Stimulated activated CD8-positive, alpha-beta memory T cell treated with anti-CD3 and anti-CD28 coated beads, Interleukin-12 subunit alpha, Interleukin-12 subunit beta, amount 100 ng/mL, for 24 hours (primary cell): ENCODE measurements at regions not wholly inside any gene's neighbourhood (a gene's known extent, or its start where the extent isn't known, plus 50 kb on each side); places are given as distances from the start of the nearest gene placed in this dataset.

ENCODE experiments used
- DNase-seq: peaks from one replicate; pipeline ENCODE4 v3.0.0-alpha.2; 2020; ENCODE audit errors: extremely low read depth

DNA sequence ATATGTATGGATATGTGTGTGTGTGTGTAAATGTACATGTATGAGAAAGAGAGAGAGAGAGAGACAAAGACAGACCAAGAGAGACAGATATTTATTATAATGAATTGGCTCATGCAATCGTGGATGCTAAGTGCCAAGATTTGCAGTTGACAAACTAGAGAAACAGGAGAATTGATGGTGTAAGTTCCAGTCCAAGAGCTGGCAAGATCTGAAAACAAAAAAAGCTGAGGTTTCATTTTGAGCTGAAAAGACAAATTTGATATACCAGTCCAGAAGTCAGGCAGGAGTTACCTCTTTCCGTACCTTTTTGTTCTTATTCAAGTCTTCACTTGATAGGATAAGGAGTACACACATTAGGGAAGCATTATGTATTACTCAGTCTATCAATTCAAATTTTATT lies 157.8 kb downstream of the COPS8 start:
- no peak for DNase-seq

DNA sequence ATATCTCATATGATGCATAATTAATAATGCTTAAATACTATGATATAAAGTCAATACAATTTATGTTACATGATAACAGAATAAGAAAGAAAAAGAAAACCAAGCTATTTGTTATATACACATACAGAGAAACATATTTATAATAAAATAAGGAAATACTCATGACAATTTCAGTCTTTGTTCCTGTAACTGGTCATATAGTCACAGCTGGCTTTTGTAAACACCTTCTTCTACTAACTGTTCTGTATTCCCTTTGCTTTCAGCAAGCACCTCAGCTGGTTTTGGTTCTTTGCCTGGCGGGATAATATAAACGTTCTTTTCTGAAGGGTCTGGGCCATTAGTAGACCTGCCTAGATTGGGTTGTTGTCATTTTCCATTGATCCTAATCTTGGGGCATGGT lies 158.5 kb downstream of the COPS8 start:
- DNase-seq, result no peak

DNA sequence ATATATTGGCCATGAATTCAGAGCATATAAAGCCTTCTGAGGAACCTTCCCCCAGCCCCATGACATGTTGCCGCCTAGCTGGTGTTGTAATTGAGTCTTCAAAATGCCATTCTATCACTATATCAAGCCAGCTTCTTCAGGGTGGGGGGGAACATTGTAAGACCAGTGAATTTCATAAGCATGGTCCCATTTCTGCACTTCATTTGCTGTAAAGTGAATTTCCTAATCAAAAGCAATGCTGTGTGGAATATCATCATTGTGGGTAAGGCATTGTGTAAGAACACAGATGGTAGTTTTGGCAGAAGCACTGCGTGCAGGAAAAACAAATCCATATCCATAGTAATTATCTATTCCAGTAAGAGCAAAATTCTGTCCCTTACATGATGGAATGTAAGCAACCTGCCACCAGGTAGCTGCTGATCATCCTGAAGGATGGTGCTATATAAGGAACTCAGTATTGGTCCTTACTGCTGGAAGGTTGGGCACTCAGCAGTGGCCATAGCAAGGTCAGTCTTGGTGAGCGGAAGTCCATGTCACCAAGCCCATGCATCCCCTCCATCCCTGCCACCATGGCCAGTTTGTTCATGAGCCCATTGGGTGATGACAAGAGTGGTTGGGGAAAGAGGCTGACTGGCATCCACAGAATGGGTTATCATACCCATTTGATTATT lies 159.4 kb downstream of the COPS8 start:
- DNase-seq, result no peak

DNA sequence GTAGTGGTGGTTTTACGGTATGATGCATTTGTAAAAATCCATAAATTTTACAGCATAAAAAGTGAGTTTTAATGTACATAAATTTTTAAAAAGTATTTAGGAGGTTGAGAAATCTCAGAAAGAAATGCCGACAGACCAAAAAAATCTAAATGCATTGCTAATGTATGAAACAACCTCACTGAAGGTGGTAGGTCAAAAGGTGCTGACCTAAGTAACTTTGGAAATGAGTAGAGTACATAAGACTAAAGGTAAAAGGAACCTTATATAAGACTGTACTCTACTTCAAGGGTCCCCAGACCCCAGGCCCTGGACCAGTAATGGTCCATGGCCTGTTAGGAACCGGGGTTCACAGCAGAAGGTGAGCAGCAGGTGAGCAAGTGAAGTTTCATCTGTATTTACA lies 163.4 kb downstream of the COL6A3 start:
- no peak for DNase-seq

DNA sequence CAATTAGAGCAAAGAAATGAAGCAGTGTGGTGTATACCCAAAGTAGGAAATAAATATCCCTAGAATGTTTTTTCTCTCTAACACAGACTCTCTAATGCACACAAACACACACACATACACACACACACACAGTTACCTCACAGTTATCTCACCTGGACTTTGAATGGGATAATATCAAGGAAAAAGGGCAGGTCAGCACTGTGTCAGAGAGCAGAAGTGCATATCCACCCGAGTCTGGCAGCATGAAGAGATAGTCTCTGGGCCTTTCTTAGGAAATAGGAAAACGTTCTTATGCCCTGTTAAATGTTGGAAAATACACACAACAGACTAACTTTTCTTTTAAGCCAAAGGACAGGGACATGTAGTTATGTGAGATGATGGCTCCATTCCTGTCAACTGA lies 162.0 kb downstream of the COL6A3 start:
- DNase-seq, result no peak

DNA sequence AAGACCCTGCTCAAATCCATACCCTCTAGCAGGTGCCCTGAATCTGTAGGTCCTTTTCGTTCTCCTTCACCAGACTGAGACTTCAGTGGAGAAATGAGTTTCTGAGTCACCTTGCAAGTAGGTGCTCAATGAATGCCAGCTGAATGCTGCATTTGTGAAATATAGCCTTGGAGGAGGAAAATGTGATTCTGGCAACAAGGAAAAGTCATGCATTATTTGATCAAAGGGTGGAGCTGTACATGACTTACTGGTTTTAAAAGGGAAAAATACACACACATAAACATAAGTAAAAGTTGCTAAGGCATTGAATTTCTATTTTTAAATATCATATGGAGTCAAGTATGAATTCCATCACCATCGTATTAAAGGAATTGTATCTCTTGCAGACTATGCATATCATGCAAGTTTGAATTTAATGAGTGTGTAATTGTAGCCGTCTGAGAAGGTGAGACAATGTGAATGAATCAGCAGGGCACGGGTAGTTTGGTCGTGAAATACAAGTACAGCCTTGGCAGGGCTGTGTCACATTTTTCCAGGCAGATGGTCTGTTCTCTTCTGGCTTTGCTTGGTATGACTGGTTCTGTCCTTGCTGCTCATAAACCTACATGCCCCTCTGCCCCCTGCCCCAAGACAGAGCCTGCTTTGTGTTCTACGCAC lies 160.8 kb downstream of the COL6A3 start:
- DNase-seq, result no peak

DNA sequence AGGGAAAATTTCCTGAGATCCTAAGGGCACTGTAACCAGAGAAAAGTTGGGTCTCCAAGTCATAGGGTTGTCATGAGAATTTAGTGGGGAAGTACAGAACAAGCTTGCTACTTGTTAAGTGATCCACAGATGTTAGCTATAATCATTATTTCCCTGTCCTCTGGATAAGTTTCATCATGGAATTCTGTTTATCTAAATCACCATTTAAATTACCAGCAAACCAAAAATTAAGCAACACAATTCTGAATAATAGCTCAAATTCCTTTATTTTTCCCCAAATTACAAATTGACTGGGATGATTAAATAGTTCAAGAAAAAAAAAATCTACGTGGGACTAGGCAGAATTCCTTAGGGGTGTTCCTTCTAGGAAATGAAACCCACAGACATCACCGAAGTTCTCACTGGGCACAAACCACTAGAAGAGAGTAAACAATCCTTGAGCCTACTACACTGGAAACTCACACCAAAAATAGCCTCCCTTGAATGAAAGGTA lies 159.5 kb downstream of the COL6A3 start:
- no peak for DNase-seq

DNA sequence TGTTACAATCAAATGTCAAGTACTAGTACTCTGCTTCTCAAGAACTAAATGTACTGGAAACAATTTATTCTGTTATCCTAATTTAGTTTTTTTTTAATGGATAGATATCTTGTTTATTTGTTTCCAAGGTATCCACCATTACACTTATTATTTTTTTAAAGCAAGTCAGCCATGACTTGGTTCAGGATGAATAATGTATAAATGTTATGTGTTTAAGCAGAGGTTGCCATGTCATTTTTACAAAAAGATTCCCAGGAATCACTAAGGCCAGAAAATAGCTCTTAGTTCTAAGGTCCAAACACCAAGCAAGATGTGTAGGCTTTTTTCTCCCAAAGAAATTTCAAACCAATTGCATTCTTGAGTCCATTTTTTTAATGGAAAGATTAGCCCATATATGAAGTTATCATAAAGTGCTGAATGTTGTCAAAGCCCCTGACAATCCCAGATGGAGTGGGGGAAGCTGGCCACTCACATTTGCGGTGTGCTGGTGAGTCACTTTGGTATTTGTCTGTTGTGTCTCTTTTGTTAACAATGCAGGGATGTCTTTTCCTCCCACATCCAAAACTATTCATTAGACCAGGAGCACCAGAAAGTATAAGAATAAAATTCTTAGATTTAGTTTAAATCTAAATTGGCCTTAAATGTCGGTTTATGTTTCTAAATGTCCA lies 158.9 kb downstream of the COL6A3 start:
- DNase-seq, result no peak

DNA sequence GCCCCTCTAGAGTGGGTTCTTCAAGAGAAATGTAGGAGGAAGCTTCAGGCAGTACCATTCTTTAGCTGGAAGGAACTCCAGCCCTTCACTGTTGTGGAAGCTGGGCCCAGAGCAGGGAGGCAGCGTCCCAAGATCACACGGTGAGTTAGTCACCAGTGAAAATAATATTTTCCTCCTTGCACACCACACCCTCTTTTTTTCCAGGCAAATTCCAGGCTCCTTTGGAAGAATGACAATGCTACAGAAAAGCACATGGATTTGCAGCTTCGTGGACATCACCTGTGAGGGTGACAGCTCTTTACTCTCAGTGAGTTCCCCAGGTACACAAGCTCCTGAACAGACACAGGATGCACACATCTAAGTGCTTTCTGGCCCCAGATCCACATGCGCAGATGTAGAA lies 157.1 kb downstream of the COL6A3 start:
- no peak for DNase-seq

DNA sequence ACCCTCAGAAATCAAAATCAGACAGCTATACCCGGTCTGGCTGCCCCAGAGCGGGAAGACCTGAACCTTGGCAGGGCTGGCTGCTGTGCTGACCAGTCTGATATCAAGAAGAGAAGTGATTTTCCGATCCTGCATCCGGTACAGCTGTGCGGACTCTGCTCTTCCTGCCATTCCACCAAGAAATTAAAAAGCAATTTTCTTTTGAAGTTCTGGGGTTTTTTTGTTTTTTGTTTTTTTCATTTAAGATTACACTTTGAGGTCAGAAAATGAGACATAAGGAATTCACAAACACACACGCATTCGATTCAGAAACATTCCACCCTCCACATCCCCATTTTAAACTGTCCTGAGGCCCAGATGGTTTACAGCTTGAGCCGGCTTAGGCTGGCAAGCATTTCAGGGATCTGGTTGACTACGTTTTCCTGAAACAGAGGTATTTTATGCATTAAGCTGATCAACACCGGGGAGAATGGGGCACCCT lies 156.5 kb downstream of the COL6A3 start:
- no peak for DNase-seq

DNA sequence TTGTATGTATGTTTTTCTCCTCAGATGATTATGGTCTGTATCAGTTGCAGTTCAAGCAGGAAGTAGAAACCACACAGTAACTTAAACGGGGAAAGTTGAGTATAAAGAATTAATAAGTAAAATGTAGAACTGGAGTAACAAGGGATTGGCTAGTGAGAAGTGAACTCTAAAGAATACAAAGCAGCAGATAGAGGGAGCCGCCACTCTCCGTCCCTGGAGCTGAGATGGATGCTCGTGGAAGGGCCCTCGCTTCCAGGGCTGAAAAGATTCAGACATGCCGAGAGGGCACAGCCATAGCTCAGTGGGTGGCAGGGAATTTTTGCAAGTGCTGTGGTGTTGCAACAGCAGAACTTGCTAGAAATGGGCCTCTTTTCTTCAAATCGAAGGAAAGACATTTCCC lies 155.8 kb downstream of the COL6A3 start:
- DNase-seq, result no peak

DNA sequence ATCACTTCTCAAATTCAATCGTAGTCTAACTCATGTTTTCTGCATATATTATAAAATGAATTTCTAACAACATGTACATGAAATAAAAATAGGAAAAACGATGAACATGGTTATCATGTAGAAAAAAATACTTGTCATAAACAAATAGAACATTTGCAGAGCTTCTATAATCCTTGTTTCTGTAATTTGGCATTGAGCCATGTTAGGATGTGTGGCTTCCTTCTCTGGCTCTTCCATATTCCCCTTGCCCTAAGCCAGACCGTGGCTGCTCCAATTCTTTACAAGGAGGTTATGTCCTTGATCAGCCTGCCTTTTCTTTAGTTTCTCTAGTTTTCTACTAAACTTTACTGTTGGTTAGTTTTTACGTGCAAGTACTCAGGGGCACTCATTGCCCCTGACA lies 155.3 kb downstream of the COL6A3 start:
- no peak for DNase-seq

DNA sequence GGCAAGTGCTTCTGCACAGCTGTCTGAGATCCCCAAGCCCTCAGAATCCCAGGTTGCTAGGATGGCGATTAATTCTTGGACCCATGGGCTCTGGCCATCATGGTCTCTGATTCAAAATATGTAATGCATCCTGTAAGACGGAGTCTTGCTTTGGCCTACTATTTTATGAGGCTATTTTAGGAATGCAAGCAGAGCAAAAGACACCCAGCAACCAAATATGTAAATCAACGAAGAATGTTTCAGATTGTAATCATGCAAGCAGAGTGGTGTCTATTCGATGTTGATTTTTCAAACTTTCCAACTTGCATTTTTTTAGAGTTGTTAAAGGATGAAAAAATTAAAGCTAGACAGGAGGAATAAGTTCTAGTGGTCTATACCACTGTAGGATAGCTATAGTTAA lies 154.8 kb downstream of the COL6A3 start:
- DNase-seq, result no peak

DNA sequence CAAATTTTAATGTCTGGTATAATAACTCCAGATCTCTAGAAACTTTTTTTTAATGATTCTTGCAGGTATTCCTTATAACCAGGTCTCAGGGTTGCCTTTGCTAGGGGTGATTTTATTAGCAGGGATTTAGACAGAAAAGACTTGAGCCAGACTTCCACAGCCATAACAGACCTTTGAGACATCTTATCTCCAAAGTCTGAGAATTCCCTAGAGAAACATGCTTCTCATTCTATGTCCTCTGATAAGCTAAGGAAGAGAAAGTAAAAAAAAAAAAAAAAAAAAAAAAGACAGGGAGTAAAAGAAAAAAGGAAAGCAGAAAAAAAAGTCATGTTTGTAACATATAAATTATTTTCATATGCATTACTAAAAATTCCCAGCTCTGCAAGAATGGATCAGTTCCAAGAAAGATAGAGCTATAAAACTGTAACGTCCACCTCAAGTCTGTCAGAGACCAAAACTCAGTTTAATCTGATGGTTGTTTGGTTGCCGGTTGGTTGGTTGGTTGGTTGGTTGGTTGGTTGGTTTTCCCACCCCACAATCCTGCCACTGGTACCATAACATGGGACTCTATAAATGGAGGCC lies 153.8 kb downstream of the COL6A3 start:
- DNase-seq, result no peak

DNA sequence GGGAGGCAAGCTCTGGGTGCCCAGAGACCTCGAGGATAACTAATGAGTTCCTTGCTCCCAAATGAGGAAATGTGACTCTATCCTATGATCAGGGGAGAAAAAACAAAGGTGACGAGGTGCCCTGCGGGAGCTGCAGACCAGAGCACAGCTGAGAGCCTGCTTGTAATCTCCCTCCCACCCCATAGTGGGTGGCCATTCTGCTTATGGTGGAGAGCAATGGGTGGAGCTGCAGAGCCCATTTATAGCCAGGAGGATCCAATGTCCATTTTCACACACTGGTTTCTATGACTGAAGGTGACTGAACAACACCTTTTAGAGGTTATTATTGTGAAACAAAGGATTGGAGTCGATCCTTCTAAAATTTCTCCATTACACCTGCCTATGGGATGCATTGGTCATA lies 153.3 kb downstream of the COL6A3 start:
- no peak for DNase-seq

DNA sequence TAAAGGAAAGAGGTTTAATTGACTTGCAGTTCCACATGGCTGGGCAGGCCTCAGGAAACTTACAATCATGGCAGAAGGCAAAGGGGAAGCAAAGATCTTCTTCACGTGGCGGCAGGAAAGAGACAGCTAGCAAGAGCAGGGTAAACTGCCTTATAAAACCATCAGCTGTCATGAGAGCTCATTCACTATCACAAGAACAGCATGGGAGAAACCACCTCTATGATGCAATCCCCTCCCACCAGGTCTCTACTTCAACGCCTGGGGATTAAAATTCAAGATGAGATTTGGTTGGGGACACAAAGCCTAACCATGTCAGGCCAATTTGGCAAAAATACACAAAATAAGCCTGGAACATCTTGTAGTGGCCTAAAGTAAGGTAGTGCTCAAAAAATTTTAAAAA lies 152.6 kb downstream of the COL6A3 start:
- DNase-seq, result no peak

DNA sequence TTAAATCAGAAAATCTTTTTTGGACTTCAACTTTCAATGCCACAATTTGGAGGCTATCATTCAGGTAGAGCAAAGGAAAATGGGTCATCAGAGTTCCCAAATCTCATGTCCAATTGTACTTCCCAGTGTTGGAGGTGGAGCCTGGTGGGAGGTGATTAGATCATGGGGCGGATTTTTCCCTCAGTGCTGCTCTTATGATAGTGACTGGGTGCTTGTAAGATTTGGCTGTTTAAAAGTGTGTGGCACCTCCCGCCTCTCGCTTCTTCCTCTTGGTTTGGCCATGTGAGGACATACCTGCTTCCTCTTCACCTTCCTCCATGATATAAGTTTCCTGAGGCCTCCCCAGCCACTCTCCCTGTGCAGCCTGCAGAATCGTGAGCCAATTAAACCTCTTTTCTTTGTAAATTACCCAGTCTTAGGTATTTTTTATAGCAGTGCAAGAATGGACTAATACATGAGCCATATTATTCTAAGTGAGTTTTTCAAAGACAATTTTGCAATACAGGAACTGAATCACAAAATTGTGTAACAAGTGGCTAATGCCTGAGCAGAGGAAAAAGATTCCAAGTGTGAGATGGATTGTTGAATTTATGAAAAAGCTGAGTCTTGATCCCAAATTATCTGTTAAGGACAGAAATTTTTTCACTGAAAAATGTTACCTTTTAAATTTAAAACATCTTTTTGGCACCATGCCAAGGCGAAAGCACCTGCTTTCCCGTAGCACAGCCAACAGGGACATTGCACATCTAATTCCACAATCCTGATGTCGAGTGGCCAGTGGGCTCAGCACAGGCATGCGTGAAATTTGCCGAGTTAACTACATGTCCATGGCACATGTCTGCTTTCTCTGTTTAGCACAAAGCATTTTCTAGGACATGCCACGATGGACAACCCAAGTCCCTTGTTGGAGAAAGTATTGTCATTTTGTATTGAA lies 150.9 kb downstream of the COL6A3 start:
- no peak for DNase-seq

DNA sequence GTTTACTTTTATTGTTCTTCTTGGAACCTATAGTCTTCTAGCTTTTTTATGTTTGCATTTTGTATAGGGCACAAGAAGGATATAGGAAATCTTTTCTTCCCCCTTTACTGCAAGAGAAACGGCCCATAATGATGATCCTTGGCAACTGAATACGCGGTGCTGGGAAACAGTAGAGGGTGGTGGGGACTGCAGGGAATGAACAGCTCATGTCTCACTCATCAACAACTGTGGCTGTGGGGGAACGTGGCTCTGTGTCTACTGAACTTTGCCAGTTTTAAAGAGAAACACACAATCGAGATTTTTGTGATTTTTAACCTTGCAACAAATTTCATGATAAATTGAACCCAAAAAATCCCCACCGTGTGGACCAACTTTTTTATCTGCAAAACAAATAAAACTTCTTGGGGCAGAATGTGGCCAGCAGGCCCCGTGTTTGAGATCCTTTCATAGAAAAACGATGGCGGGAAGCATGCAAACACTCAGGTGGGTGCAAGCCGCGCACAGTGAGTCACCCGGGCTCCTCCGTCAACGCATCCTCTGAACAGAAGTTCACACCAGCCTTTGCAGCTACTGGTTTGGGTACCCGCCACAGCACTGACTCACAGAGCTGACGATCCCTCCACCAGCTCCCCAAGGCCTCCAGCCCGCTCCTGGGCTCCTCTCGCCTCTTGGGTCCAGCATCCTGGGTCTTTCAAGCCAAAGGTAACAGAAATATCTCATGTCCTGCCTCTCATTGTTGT lies 149.3 kb downstream of the COL6A3 start:
- DNase-seq, result no peak

DNA sequence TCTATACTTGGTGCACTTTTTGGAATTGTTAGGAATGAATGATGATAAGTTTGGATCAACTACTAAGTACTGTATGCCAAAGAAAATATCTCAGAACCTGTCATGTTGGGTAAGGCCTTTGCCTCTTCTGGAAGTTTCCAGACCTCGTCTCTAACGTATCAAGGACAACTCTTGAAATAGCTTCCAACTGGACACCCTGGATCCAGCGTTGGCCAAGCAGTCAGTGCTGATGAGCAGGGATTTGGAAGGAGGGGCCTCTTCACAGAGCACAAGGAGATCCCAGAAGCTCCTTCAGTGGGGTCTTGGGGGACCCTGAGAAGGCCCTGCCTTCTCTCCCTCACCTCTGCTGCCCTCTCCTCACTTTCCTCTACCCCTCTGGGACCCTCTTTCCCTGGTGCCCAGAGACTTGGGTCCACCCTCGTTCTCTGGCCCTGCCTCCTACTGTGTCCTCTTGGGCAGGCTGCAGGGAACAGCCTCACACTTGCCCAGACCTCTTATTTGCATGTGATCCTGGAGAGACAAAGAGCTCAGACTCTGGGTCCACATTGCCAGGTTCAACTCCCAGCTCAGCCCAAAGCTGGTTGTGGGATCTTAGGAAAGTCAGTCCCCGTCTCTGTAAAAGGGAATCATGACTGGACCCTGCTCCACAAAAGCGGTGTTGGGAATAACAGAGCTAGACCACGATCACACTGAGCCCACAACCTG lies 145.8 kb downstream of the COL6A3 start:
- DNase-seq, result no peak
